Effector CD8-positive, alpha-beta T cell (primary cell): ENCODE measurements at regions not wholly inside any gene's neighbourhood (a gene's known extent, or its start where the extent isn't known, plus 50 kb on each side); places are given as distances from the start of the nearest gene placed in this dataset.
"Not testable (repeated sequence)": the region's sequence is repeated elsewhere in the genome, so short reads cannot be mapped to it uniquely, and the experiment has no call there.

Experiments
- DNase-seq: peaks from one replicate; lab custom pipeline; 2025; lab: John Stamatoyannopoulos, UW

DNA sequence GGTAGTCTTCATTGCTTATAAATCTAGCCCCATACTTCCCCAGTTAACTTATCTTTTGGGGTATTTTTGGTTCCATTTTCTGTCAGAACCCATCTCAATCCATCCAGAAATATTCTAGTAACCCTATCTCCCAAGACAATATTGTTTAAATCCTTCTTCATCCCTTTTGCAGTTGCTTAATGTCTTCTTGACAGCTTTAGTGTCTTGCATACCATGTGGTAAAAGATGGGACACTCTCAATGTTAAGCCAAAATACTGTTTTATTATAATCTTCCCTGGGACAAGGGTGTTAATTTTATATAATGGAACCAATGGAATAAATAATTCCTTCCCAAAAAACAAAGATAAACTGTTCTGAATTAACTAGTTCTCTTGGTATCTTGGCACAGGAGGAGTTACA lies 450.2 kb downstream of the CCER1 start:
- DNase-seq, result no peak

DNA sequence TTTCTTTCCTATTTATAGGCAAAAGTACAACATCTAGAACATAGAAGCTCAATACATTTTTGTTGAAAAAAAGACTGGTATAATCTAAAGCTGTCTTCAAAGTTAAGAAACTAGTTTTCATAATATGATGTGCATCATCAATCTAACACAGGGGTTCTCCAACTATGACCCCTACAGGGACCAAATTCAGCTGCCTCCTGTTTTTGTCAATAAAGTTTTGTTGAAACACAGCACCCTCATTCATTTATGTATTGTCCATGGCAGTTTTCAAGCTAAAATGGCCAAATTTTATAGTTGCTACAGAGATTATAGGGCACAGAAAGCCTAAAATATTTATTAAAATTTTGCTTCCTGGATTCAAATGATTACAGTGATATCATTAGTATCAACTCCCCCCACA lies 452.9 kb downstream of the CCER1 start:
- DNase-seq, result no peak

DNA sequence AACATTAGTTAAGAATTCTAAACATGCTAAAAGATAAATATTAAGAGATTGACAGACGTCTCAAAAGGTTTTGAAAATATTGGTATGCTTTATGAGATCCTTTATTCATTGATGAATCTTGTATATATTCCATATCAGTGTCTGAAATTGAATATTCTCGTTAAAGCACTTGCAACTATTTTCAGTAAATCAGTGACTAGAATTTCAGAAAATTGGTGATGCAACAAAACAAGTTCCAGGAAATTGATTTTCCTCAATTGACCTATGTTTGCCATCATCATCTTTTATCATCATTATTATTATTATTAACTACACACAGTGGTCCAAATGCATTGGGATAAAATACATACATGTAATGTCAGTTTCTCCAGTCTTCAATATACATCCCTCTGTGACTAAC lies 453.6 kb downstream of the CCER1 start:
- no peak for DNase-seq

DNA sequence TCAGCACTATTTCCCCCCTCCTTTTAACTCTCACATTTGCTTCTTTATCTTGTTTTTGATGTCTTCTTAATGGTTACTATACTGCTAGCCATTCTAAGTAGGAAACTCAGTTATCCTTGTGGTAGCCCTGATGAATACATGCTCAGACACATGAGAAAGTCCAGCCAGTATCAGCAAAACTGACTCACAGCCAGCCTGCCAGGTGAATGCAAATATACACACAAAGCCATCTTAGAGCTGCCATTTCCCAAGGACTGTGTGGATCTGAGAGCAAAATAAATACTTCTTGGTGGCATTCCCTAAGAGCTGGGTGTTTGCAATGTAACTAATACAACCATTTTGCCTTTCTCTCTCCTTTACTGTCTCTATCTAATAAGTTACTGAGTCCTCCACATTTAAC lies 455.2 kb downstream of the CCER1 start:
- DNase-seq, result no peak

DNA sequence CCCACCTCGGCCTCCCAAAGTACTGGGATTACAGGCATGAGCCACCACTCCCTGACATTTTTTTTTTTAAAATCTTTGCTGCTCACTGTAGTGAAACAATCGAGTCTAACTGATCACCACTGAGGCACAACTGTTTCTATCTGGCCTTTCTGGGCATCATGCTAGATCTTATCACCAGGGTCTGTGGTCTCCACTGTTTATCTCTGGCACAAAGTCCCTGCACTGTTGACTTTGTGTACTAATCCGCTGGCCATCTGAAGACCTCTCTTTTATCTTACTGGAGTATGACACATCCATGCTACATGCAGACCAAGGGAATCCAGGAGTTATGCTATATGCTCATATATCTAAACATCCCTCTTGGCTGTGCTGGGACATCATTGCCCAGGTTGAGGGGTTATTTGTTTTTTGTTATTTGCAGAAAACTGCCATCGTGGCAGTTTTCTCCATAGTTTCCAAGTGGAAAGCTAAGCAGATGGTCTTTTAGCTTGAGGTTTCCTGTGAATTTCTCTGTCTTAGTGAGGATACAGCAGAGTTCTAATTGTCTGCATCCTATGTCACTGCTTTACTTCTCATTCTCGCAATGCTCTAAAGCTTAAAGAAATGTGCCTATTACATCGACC lies 456.9 kb downstream of the CCER1 start:
- DNase-seq, result no peak

DNA sequence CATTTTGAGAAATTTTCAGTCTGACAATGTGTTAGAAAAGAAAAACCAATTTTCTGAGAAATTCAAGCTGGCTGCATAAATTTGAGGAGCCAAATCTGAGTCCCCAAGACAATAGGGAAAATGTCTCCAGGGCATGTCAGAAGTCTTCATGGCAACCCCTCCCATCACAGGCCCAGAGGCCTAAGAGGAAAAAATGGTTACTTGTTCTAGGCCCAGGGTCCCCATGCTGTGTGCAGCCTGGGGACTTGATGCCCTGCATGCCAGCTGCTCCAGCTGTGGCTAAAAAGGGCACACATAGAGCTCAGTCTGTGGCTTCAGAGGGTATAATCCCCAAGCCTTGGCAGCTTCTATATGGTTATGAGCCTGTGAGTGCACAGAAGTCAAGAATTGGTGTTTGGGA lies 464.6 kb downstream of the CCER1 start:
- DNase-seq, result no peak

DNA sequence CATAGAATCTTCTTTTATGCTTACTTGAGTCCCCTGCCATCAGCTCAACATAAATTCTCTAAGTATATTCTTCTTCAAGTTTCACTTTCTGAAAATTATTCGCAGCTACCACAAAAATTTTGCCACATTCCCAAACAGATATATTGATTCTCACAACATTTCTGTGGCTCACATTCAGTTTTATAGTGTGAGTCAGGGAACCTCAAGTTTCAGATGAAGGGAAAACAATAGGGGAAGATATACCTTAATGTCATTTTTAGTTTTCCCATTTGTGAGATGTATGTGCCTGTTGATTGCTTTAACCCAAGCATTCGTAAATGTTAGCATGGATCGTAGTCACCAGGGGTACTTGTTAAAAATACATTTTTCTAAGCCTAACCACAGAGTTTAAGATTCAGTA lies 465.8 kb downstream of the CCER1 start:
- no peak for DNase-seq

DNA sequence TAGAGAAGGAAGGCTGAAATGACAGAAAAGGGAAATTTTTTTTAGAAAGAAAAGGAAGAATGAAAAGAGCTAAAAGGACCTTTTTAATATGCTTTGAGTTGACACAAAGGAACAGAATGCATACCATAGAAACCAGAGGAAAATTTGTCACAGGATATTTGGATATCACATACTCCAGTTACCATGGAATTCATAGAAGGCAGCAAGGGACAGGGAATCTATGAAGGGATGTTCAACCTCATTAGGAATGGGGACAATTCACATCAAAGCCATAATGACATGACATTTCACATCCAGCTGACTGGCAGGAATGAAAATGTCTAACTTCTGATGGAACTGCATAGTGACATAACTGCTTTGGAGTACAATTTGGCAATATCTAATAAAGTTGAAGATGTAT lies 469.4 kb downstream of the CCER1 start:
- DNase-seq, result no peak

DNA sequence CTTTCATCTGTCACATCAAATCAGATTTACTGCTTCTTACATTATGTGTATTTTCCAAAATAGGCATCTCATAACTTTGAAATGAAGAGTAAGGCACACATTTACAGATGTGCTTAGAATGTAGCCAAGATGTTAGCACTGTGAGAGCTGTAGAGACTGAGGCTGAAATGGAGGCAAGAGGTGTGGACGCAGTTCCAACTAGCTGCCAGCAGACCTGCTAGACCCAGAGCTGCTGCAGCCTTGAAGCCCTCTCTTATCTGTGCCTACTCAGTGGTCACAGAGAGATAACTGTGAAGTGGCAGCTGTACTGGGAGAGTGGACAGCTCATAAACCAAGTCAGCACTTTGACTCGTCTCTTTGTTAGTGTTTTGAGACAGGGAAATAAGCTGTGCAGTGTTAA lies 470.9 kb downstream of the CCER1 start:
- DNase-seq, result no peak

DNA sequence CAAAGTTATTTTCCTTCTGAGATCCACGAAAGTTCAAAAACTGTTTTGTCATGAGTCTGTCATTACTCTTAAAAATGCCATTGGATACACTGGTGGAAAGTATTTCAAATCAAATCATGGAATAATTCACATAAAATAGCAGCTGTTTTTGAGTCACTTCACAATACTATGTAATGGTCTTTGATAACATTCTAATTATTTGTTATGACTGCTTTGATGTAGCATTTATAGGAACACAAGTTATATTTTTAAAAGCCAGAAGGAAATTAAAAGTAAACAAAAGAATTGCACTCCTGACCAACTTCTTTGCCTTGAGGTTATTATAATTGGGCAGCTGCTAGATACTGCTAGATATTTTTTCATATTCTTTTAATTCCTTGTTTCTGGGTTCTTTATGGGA lies 473.2 kb downstream of the CCER1 start:
- no peak for DNase-seq

DNA sequence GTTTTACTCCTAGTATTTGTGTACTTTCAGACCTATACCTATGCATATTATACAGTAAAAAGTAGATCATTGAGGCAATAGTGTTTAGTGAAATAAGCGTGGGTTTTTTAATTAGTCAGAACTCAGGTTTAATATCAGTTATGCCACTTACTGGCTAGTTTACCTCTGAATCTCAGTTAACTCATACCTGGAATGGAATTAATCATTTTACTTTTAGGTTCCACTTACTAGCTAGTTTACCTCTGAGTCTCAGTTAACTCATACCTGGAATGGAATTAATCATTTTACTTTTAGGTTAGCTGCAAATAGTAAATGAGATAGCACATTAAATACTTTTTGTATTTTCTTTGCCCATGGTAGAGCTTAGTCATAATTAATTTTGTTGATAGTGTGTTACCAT lies 475.7 kb downstream of the CCER1 start:
- no peak for DNase-seq

DNA sequence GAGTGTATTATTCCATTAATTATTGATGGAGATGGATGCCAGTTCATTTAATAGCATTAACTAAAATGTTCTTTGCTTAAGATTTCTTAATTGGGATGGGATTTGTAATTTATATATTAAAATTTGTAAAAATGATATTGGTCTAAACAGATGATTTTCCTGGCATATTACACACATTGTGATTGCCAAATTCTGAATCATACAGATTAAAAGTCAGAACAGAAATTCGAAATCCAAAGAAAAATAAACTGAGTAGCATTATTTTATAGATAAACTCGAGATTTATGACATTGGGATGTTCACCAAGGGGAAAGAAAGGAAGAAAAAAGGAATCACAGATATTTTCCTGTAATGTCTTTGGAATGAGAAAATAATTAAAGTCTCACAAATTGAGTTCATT lies 481.1 kb downstream of the CCER1 start:
- DNase-seq, result no peak

DNA sequence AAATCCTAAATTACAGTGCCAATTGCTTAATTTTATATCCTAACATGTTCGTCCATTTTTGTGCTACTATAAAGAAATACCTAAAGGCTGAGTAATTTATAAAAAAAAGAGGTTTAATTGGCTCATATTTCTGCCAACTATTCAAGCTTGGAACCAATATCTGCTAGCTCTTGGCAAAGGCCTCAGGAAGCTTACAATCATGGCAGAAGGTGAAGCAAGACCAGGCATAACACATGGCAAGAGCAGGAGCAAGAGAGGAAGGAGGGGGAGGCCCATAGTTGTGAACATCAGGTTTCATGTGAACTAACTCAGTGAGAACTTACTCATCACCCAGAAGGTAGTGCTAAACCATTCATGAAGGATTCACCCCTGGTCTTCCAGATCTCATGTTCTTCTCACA lies 494.3 kb downstream of the CCER1 start:
- DNase-seq, result no peak

DNA sequence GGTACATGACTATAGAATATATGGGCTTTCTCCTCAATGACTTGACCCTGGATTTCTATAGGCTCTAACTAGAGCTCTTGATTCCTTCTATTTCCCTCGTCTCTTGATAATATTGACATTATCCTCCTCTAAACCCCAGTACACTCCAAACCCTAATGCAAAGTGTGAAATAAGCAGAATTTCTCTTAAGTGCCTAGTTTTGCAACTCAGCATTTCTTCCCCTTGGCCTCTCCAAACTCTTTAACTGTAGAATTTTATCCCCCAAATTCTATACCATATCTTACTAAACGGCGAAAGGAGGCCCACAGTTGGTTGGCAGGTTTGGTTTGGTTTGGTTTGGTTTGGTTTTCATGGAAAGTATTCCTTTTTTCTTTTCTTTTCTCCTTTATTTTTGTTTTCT lies 498.7 kb downstream of the CCER1 start:
- no peak for DNase-seq

DNA sequence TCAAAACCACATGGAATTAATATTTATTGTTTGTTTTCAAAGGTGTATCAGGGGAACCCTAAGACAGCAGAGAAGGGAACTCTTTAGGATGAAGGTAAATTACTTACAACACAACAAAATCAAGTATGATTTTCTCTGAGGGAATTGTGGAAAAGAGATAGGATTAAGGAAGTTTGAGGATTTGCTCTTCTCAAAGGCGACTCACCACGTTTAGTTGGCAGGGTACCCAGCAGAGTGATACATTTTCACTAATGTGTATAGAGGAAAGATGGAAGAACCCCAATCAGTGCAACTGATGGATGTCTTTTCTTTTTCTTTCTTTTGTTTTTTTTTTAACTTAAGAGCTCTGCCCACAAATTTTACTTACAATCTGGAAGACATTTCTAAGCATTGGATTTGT lies 499.2 kb downstream of the CCER1 start:
- DNase-seq, result no peak

DNA sequence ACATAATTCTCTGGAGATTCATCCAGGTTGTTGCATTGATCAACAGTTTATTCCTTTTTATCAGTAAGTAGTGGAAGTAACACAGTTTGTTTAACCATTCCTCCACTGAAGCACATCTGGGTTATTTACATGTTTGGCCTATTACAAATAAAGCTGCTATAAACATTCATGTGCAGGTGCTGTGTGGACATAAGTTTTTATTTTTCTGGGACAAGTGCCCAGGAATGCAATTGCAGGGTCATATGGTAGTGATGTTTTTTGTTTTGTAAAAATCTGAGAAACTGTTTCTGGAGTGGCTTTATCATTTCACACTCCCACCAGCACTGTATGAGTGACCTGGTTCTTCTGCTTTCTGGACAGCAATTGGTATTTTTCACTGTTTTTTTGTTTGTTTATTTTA lies 505.4 kb downstream of the CCER1 start:
- no peak for DNase-seq

DNA sequence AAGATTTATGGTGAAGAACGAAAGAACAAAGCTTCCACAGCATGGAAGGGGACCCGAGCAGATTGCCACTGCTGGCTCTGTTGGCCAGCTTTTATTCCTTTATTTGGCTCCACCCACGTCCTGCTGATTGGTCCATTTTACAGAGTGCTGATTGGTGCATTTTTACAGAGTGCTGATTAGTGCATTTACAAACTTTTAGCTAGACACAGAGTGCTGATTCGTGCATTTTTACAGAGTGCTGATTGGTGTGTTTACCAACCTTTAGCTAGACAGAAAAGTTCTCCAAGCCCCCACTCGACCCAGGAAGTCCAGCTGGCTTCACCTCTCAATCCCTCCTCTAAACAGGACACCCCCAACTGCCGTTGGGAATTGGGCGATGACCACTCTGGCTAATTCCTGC lies 511.5 kb downstream of the CCER1 start:
- DNase-seq, result not testable (repeated sequence)

DNA sequence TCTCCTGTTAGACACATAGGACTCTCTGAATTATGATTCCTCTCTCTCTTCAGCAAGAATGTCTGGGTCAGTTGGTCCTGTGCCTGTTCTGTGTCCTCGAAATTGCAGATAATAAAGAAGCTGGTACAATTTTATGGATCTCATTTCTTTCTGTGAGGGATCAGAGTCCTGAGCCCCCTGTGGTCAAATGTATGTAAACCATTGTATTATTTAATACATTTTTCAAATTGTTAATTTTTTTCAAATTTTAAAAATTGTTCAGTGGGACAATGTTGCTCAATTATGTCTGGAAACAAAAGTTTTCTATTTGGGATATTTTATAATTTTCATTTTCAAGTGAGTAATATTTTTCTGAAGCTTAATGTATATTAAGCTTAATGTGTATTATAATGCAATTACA lies 513.5 kb downstream of the CCER1 start:
- DNase-seq, result no peak

DNA sequence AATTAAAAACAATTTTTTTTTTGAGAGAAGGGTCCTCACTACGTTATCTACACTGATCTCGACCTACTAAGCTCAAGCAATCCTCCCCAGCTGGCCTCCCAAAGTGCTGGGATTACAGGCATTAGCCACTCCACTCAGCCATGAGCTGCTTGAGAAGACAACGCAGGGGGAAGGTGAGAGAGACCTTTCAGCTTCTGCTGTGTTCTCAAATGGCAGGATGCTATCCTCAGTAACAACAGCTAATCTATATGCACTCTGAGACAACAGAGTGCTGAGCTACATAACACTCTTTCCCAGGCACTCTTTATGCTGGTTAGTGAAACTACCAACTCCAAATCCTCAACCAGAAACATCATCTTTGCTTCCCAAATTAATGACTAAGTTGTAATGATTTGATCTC lies 526.1 kb downstream of the CCER1 start:
- no peak for DNase-seq

DNA sequence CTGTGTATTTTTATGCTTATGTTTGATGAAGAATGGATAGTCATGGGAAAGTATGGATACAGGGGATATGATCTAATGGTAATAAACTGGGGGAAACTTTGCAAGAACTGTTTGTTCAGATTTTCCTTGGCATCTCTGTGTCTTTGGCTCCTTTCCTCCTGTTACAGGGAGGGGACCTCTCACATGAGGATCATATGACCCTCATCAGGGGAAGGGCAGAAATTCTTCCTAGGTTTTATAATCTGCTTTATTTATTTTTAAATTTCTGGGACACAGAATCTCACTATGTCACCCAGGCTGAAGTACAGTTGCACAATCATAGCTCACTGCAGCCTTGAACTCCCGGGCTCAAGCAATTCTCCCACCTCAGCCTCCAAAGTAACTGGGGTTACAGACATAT lies 526.5 kb downstream of the CCER1 start:
- DNase-seq, result no peak

DNA sequence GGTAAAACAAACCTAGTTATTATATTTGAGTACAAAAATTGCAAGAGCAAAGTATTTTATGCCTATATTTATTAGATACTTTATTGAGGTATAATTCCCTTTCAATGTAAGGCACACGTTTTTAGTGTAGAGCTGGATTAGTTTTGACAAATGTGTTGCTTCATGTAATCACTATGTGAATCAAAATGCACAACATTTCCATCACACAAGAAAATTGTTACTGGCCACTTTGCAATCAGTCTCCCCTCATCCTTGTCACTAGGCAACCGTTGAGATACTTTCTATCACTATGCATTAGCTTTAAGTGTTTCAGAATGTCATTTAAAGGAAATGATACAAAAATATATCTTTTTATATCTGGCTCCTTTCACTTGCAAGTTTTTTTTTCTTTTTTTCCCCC lies 531.0 kb downstream of the CCER1 start:
- no peak for DNase-seq

DNA sequence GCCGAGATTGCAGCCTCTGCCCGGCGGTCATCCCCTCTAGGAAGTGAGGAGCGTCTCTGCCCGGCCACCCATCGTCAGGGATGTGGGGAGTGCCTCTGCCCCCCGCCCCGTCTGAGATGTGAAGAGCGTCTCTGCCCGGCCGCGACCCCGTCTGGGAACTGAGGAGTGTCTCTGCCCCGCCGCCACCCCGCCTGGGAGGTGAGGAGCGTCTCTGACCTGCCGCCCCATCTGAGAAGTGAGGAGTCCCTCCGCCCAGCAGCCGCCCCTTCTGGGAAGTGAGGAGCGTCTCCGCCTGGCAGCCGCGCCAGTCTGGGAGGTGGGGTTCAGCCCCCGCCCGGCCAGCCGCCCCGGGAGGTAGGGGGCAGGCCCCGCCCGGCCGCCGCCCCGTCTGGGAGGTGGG lies 544.0 kb downstream of the CCER1 start:
- DNase-seq, result no peak

DNA sequence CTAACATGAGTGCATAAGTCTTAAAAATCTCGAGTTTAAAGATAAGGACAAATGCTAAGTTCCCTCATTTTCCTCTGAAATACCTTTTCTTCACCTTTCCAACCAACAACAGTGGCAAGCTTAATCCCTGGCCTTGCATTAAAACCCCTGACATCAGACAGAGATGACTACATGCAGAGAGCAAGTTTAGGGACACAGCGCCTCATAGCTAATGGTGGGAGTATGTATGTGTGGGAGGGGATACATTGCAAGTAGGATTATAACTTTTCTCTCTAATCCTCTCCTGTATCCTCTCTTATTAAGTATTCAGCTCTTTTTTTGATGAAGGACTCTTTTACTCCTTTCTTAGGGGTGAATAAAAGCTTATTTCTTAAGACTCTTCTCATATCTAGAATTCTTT lies 547.1 kb downstream of the CCER1 start:
- no peak for DNase-seq

DNA sequence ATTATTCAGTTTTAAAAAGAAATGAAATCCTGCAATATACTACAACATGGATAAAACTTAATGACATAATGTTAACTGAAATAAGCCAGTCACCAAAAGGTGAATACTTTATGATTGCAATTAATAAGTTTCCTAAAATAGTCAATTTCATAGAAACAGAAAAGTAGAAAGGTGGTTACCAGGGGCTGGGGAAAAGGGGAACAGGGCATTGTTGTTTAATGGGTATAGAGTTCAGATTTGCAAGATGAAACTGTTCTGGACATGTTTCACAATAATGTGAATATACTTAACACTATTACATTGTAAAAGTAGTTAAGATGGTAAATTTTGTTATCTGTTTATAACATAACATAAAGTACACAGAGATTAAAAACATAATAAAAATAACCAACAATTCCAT lies 550.9 kb downstream of the CCER1 start:
- no peak for DNase-seq

DNA sequence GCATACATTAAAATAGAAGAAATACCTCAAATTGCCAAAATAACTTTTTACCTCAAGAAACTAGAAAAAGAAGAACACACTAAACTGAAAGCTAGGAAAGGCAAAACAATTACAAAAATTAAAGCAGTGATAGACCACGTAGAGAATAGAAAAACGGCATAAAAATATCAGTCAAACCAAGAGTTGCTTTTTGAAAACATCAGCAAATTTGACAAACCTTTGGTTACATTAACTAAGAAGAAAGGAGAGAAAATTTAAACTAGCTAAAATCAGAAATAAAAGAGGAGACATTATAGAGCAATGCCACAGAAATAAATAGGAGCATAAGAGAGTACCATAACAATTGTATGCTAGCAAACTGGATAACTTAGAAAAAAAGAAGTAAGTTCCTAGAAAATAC lies 553.8 kb downstream of the CCER1 start:
- no peak for DNase-seq
